ENCODE measurements at regions not wholly inside any gene's neighbourhood (a gene's known extent, or its start where the extent isn't known, plus 50 kb on each side); places are given as distances from the start of the nearest gene placed in this dataset.
A peak's percentile ranks its signal among the peaks of the same experiment; 100 is the strongest.
"Not testable (repeated sequence)": the region's sequence is repeated elsewhere in the genome, so short reads cannot be mapped to it uniquely, and the experiment has no call there.

DNA sequence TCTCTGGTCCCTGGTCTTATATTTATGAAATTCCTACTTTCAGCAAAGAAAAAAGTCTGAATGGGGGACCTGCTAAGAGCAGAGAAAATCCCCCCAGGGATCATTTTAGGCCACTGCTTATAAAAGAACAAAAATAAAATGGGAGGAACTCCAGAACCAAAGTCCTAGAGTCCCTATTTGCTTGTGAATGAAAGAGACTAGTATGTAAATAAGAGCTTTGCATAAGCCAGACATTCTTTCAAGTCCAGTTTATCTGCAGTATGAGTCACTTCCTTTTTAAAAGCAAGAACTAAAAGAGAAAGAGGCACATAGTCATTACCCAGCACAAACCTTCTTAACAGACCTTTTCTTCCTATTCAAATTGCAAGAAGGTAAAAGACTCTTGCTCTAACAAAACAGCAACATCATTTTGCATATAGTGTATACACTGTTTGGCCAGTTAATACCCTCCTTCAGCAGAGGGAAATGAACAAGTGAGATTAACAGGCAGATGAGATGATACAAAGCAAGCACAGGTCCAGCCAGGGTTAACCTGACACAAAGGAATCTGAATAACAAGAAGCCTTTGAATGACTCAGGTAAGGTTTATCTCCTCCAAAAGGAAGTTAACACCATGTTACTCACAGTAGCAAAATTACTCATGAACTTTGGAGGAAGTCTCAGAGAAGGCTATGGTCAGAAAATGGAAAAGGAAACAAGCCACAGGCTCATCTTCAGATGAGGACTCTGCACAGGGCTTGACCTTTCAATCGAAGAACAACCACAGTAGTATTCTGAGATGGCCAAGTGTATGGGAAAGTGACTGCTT lies 87.3 kb downstream of the PHLDA1 start (continued):
- TF ChIP-seq, protein P1, sequence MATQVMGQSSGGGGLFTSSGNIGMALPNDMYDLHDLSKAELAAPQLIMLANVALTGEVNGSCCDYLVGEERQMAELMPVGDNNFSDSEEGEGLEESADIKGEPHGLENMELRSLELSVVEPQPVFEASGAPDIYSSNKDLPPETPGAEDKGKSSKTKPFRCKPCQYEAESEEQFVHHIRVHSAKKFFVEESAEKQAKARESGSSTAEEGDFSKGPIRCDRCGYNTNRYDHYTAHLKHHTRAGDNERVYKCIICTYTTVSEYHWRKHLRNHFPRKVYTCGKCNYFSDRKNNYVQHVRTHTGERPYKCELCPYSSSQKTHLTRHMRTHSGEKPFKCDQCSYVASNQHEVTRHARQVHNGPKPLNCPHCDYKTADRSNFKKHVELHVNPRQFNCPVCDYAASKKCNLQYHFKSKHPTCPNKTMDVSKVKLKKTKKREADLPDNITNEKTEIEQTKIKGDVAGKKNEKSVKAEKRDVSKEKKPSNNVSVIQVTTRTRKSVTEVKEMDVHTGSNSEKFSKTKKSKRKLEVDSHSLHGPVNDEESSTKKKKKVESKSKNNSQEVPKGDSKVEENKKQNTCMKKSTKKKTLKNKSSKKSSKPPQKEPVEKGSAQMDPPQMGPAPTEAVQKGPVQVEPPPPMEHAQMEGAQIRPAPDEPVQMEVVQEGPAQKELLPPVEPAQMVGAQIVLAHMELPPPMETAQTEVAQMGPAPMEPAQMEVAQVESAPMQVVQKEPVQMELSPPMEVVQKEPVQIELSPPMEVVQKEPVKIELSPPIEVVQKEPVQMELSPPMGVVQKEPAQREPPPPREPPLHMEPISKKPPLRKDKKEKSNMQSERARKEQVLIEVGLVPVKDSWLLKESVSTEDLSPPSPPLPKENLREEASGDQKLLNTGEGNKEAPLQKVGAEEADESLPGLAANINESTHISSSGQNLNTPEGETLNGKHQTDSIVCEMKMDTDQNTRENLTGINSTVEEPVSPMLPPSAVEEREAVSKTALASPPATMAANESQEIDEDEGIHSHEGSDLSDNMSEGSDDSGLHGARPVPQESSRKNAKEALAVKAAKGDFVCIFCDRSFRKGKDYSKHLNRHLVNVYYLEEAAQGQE (IDR thresholded peaks at IDR 0.05; ENCODE audit: low read depth, low read length): no peak
- TF ChIP-seq GABPA (IDR thresholded peaks at IDR 0.05; ENCODE audit: low read depth): no peak
- TF ChIP-seq, protein P2, sequence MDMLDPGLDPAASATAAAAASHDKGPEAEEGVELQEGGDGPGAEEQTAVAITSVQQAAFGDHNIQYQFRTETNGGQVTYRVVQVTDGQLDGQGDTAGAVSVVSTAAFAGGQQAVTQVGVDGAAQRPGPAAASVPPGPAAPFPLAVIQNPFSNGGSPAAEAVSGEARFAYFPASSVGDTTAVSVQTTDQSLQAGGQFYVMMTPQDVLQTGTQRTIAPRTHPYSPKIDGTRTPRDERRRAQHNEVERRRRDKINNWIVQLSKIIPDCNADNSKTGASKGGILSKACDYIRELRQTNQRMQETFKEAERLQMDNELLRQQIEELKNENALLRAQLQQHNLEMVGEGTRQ (IDR thresholded peaks at IDR 0.05; ENCODE audit: borderline replicate concordance, low read depth, low read length): no peak
- peak; percentile 62; the same call in 1 of the 2 replicates for TF ChIP-seq POLR2AphosphoS5 (IDR thresholded peaks at IDR 0.05; ENCODE audit: low read depth, low read length)
- TF ChIP-seq, protein P3, sequence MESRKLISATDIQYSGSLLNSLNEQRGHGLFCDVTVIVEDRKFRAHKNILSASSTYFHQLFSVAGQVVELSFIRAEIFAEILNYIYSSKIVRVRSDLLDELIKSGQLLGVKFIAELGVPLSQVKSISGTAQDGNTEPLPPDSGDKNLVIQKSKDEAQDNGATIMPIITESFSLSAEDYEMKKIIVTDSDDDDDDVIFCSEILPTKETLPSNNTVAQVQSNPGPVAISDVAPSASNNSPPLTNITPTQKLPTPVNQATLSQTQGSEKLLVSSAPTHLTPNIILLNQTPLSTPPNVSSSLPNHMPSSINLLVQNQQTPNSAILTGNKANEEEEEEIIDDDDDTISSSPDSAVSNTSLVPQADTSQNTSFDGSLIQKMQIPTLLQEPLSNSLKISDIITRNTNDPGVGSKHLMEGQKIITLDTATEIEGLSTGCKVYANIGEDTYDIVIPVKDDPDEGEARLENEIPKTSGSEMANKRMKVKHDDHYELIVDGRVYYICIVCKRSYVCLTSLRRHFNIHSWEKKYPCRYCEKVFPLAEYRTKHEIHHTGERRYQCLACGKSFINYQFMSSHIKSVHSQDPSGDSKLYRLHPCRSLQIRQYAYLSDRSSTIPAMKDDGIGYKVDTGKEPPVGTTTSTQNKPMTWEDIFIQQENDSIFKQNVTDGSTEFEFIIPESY (IDR thresholded peaks at IDR 0.05; ENCODE audit: borderline replicate concordance, low read depth): 0 out of 2 replicates have a peak, but pooled peaks have one; percentile 31
- TF ChIP-seq TAF1 (IDR thresholded peaks at IDR 0.05; ENCODE audit: borderline replicate concordance, low read depth, low read length): no peak
- TF ChIP-seq ELF1 (IDR thresholded peaks at IDR 0.05): 0 out of 2 replicates have a peak, but pooled peaks have one; percentile 22
- peak in 1 of 2 experiments; percentile 30; a peak in 1 of 4 replicates for TF ChIP-seq EP300 (IDR thresholded peaks at IDR 0.05; ENCODE audit: borderline replicate concordance in 1 of 2, low read depth in 1 of 2, low read length in 1 of 2)

DNA sequence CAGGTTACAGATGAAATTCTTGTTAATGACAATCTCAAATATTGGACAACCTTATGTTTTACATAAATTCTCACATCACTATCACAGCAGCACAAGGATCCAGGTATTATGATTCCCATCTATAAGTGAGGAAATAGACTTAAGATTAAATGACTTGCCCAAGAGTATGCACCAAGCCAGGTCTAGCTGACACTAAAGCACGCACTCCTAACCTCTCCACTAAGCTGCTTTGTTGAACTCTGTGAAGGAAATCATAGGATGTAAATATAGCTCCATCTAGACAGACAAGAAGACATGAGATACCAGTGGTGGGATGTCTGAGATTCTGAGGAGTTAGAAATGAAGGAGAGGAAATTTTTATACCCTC lies 87.9 kb downstream of the PHLDA1 start:
- no peak for TF ChIP-seq JUND (IDR thresholded peaks at IDR 0.05)
- no peak for TF ChIP-seq RCOR1 (IDR thresholded peaks at IDR 0.05; ENCODE audit: low read length)
- TF ChIP-seq, protein P2 (IDR thresholded peaks at IDR 0.05; ENCODE audit: borderline replicate concordance, low read depth, low read length): no peak
- no peak for TF ChIP-seq MEF2A (IDR thresholded peaks at IDR 0.05; ENCODE audit: borderline replicate concordance, low read depth)
- TF ChIP-seq MXI1 (IDR thresholded peaks at IDR 0.05; ENCODE audit: low read depth, low read length): no peak
- no peak for TF ChIP-seq EP300 (IDR thresholded peaks at IDR 0.05; ENCODE audit: borderline replicate concordance in 1 of 2, low read depth in 1 of 2, low read length in 1 of 2)
- Histone ChIP-seq H3K9me3 (no peaks in the 10 kb centered on the region), H3K27me3 (ENCODE audit: insufficient read depth) (no peaks in the 10 kb centered on the region), H2AFZ (ENCODE audit: low read depth) (peak overlapping the region; percentile 43; the same call in 1 of the 2 replicates), H3K79me2 (ENCODE audit: insufficient read depth) (no peaks in the 10 kb centered on the region), H3F3A (replicated peaks; ENCODE audit: insufficient read depth) (peaks cover 33% of the 10 kb centered on the region), H3K36me3 (replicated peaks in 1 of 2; ENCODE audit: control insufficient read depth in 1 of 2, insufficient read depth in 2 of 2, low read length in 1 of 2) (no peaks in the 10 kb centered on the region), H3K27ac (ENCODE audit: low read depth in 2 of 2, low read length in 1 of 2) (peak overlapping the region; percentile 85 to 96), H3K4me1 (ENCODE audit: control insufficient read depth in 1 of 2, insufficient read depth in 2 of 2, low read depth in 1 of 2, low read length in 1 of 2) (peaks cover 0 to 5% of the 10 kb centered on the region in 2 experiments; a peak in 1 of 4 replicates), H4K20me1 (ENCODE audit: insufficient read depth) (no peaks in the 10 kb centered on the region), H3K9me2 (no peaks in the 10 kb centered on the region), H3K4me2 (peak overlapping the region; percentile 53), H3K4me3 (ENCODE audit: low read depth in 2 of 2, low read length in 1 of 2) (no peak overlapping the region), H3K9ac (peak overlapping the region; percentile 62; the same call in 1 of the 2 replicates)
- no peak for DNase-seq
- WGBS (ENCODE audit: low lambda C conversion rate): 54% methylated on average over 1 of the region's 1 CpG
- POLR2A ChIA-PET: no interaction called here
- CTCF ChIA-PET: no interaction called here

DNA sequence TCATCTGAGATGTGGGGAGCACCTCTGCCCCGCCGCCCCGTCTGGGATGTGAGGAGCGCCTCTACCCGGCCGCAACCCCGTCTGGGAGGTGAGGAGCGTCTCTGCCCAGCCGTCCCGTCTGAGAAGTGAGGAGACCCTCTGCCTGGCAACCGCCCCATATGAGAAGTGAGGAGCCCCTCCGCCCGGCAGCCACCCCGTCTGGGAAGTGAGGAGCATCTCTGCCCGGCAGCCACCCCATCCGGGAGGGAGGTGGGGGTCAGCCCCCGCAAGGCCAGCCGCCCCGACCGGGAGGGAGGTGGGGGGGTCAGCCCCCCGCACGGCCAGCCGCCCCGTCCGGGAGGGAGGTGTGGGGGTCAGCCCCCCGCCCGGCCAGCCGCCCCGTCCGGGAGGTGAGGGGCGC lies 89.9 kb downstream of the PHLDA1 start:
- 96% methylated on average over 8 of the region's 31 CpGs for WGBS (ENCODE audit: low lambda C conversion rate)
- H3K4me3 ChIP-seq (ENCODE audit: low read depth in 2 of 2, low read length in 1 of 2); DNase-seq; POLR2A ChIA-PET; H3K27me3 ChIP-seq (ENCODE audit: insufficient read depth); H3K79me2 ChIP-seq (ENCODE audit: insufficient read depth); H3K9me3 ChIP-seq; H3K27ac ChIP-seq (ENCODE audit: low read depth in 2 of 2, low read length in 1 of 2); H3K36me3 ChIP-seq (replicated peaks in 1 of 2; ENCODE audit: control insufficient read depth in 1 of 2, insufficient read depth in 2 of 2, low read length in 1 of 2); H3K4me2 ChIP-seq; H4K20me1 ChIP-seq (ENCODE audit: insufficient read depth); H3K4me1 ChIP-seq (ENCODE audit: control insufficient read depth in 1 of 2, insufficient read depth in 2 of 2, low read depth in 1 of 2, low read length in 1 of 2); H2AFZ ChIP-seq (ENCODE audit: low read depth); CTCF ChIA-PET; H3K9ac ChIP-seq; H3K9me2 ChIP-seq: not testable (repeated sequence)
- H3F3A ChIP-seq (replicated peaks; ENCODE audit: insufficient read depth): peaks cover 38% of the 10 kb centered on the region
